ENCODE measurements at regions not wholly inside any gene's neighbourhood (a gene's known extent, or its start where the extent isn't known, plus 50 kb on each side); places are given as distances from the start of the nearest gene placed in this dataset.

DNA sequence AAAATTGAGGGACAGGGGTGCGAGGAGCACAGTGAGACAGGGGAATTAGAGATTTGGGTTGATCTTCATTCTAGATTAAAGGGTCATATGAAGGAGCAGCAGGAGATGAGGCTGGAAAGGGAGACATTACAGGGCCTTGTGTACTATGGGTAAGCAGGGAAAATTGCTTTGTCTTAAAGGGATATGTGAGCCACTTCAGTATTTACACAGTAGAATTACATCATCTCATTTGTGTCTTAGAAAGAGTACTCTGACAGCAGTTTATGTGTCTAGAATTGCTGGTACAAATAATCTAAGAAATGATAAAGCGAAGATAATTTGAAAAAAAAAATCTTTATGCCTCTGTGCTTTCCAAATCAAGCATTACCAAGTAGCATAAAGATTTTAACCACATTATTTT lies 287.0 kb upstream of the ARRDC3 start:
- Histone ChIP-seq H3K4me3 (no peak overlapping the region), H3K27ac (no peak overlapping the region)
- DNase-seq (ENCODE audit: low spot score): no peak
- TF ChIP-seq, protein P1, sequence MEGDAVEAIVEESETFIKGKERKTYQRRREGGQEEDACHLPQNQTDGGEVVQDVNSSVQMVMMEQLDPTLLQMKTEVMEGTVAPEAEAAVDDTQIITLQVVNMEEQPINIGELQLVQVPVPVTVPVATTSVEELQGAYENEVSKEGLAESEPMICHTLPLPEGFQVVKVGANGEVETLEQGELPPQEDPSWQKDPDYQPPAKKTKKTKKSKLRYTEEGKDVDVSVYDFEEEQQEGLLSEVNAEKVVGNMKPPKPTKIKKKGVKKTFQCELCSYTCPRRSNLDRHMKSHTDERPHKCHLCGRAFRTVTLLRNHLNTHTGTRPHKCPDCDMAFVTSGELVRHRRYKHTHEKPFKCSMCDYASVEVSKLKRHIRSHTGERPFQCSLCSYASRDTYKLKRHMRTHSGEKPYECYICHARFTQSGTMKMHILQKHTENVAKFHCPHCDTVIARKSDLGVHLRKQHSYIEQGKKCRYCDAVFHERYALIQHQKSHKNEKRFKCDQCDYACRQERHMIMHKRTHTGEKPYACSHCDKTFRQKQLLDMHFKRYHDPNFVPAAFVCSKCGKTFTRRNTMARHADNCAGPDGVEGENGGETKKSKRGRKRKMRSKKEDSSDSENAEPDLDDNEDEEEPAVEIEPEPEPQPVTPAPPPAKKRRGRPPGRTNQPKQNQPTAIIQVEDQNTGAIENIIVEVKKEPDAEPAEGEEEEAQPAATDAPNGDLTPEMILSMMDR (IDR thresholded peaks at IDR 0.05): no peak

DNA sequence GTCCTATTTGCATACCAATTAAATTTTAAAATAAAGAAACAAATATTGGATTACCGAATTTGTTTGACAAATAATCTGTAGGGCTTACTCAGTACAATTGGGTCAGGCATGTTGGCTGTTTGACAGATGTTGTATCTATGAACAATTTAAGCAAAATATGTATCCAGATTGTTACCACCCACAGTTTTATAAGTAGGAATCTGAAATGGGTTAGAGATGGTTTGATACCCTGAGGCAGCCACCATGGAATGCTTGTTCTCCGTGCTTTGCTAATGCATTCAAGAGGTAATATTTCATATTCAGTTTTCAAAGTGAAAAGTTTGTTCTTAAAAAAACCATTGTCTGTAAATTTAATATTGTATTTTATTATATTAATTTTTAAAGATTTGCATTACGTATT lies 285.1 kb upstream of the ARRDC3 start:
- H3K27ac ChIP-seq: no peak overlapping the region
- no peak overlapping the region for H3K4me3 ChIP-seq
- no peak for DNase-seq (ENCODE audit: low spot score)
- TF ChIP-seq, protein P1 (IDR thresholded peaks at IDR 0.05): no peak

DNA sequence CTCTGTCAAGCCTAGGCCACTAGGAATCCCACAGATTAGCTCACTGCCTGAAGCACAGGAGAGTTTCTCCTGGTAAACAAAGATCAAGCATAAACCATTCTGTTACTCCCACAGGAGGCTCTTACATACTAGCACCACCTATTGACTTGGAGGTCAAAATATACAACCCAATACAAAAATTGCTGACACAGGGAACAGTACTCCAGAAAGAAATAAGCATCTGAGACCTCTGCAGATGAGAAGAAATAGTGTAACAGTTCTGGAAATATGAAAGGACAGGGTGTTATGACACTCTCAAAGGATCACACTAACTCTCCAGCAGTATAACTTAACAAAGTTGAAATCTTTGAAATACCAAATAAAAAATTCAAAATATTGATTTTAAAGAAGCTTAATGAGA lies 269.6 kb upstream of the ARRDC3 start:
- TF ChIP-seq, protein P1 (IDR thresholded peaks at IDR 0.05): no peak
- DNase-seq (ENCODE audit: low spot score): no peak
- H3K4me3 ChIP-seq: no peak overlapping the region
- no peak overlapping the region for H3K27ac ChIP-seq

DNA sequence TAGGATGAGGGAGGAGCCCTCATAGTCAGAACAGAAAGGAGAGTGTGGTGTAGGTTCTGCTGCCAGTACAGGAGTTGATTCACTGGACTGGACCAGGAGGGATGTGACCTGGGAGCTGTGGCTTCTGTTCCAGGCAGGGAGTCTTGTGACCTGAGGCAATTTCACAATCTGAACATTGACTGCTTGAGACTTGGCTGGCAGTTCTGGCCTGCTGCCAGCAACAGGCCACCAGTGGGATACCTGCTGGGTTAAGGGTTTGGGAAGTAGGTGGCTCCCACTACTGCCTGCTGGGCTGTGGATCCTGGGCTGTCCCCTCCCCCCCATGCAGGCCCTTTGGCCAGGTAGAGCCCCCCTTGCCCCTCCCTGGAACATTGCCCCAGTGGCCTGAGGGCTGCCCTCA lies 268.6 kb upstream of the ARRDC3 start:
- TF ChIP-seq, protein P1 (IDR thresholded peaks at IDR 0.05): no peak
- DNase-seq (ENCODE audit: low spot score): no peak
- no peak overlapping the region for H3K27ac ChIP-seq
- H3K4me3 ChIP-seq: no peak overlapping the region

DNA sequence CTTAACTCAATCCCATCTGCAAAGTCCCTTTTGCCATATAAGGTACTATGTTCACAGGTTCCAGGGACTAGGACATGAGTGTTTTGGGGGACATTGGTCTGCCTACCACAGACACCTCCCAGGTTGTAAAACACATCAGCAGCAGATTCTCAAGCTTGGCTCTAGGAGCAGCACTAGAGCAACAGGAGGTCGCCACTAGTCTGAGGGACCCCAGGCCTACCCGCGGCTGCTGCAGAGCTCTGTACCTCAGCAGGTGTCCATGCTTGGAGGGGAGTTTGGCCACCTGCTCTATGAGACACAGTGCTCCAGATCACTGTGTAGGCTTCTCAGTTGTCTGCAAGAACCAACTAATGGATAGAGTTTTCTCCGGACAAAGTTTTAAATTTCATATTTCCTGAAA lies 262.2 kb upstream of the ARRDC3 start:
- no peak for DNase-seq (ENCODE audit: low spot score)
- TF ChIP-seq, protein P1 (IDR thresholded peaks at IDR 0.05): no peak
- Histone ChIP-seq H3K4me3 (no peak overlapping the region), H3K27ac (no peak overlapping the region)

DNA sequence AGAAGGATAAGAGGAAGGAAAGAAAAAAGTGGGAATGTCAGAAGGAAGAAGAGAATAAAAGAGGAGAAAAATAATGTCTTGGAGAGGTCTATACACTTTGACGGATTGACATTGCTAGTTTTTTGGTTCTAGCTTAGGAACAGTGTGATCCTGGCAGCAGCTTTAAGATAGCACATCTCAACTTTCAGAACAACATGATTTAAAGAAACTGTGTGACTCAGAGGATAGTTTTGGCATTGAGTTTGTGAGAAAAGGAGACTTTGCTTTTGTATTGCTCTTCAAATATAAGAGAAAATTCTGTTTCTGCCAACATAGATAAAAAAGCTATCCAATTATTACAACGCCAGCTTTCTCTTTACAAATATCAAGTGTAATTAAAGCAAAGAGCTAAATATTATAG lies 260.7 kb upstream of the ARRDC3 start:
- Histone ChIP-seq H3K4me3 (no peak overlapping the region), H3K27ac (no peak overlapping the region)
- TF ChIP-seq, protein P1 (IDR thresholded peaks at IDR 0.05): no peak
- no peak for DNase-seq (ENCODE audit: low spot score)

DNA sequence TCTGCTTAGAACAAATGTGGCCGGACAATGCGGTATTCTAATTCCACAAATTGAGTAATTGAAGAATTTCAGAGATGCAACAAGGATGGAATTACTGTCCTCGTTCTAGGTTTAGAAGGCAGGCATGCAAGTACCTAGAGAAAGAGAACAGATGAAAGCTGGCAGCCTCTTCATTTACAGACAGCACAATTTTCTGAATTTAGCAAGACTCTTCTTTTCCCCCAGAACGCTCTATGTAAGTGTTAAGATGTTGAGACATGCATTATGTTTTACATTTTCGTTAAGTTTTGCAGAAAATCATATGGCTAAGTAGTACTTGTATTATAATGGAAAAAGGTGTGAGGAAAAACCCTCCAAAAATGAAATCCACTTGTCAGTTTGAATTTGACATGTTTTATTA lies 259.5 kb upstream of the ARRDC3 start:
- TF ChIP-seq, protein P1 (IDR thresholded peaks at IDR 0.05): no peak
- Histone ChIP-seq H3K27ac (no peak overlapping the region), H3K4me3 (no peak overlapping the region)
- no peak for DNase-seq (ENCODE audit: low spot score)
